HCT116 (cell line): ENCODE measurements at regions not wholly inside any gene's neighbourhood (a gene's known extent, or its start where the extent isn't known, plus 50 kb on each side); places are given as distances from the start of the nearest gene placed in this dataset.

Experiments
- CBX3 ChIP-seq: IDR thresholded peaks from 2 replicates; pipeline ENCODE4 v1.6.1; 2012; ENCODE audit warnings: low read depth
- CEBPB ChIP-seq: IDR thresholded peaks from 2 replicates; pipeline ENCODE4 v1.6.1; 2012; ENCODE audit warnings: low read depth
- CTCF ChIP-seq, 3 experiments: fragments of 200-600 bp in 1 of 3; sonication (generic) in 1 of 3; IDR thresholded peaks in 2 of 3; conservative IDR thresholded peaks in 1 of 3; 2 replicates each; pipeline ENCODE4 v1.5.1; 2012 to 2017; ENCODE audit warnings: low read depth in 2 of 3, low read length in 2 of 3, antibody characterized with exemption in 1 of 3, borderline replicate concordance in 1 of 3, control low read depth in 1 of 3, mild to moderate bottlenecking in 1 of 3, mixed read lengths in 1 of 3, mixed run types in 1 of 3, moderate library complexity in 1 of 3; ENCODE audit not compliant: insufficient read depth in 1 of 3
- ELF1 ChIP-seq: IDR thresholded peaks from 2 replicates; pipeline ENCODE4 v1.6.1; 2012; ENCODE audit warnings: low read depth, borderline replicate concordance
- FOSL1 ChIP-seq: IDR thresholded peaks from 2 replicates; pipeline ENCODE4 v1.6.1; 2012; ENCODE audit warnings: low read depth
- POLR2A ChIP-seq: IDR thresholded peaks from 2 replicates; pipeline ENCODE4 v1.7.0; 2011; ENCODE audit warnings: borderline replicate concordance; ENCODE audit not compliant: insufficient read depth, insufficient read length; ENCODE audit errors: extremely low read depth
- POLR2AphosphoS5 ChIP-seq: IDR thresholded peaks from 2 replicates; pipeline ENCODE4 v1.6.1; 2011; ENCODE audit warnings: mild to moderate bottlenecking, low read depth, low read length, moderate library complexity
- SIN3A ChIP-seq: IDR thresholded peaks from 2 replicates; pipeline ENCODE4 v1.6.1; 2012; ENCODE audit warnings: low read depth

GRCh38 chr10:81309041-81309552 lies 565.9 kb upstream of the NRG3 start:
- no peak for TF ChIP-seq CEBPB
- no peak for TF ChIP-seq CTCF (IDR thresholded peaks at IDR 0.05 in 2 of 3, conservative IDR thresholded peaks at IDR 0.05 in 1 of 3; ENCODE audit: borderline replicate concordance in 1 of 3, insufficient read depth in 1 of 3, low read depth in 2 of 3, low read length in 2 of 3)
- TF ChIP-seq ELF1 = no peak
- TF ChIP-seq POLR2A = no peak
- no peak for TF ChIP-seq POLR2AphosphoS5
- no peak for TF ChIP-seq CBX3
- no peak for TF ChIP-seq SIN3A
- TF ChIP-seq FOSL1 = no peak
